PC-9 (cell line): ENCODE measurements at regions not wholly inside any gene's neighbourhood (a gene's known extent, or its start where the extent isn't known, plus 50 kb on each side); places are given as distances from the start of the nearest gene placed in this dataset.

Experiments used
- BruUV-seq: library from RNA; stranded (reverse); fragments of 400-500 nt; replicated peaks from 2 replicates; lab custom pipeline; 2021; lab: Mats Ljungman, UMichigan
- CTCF ChIA-PET: fragments of 300-600 bp; sonication (Branson Sonifier 250); formaldehyde crosslinking; loops from one replicate; lab custom pipeline; 2022; ENCODE audit warnings: antibody characterized with exemption; lab: Charles Lee
- POLR2A ChIA-PET: fragments of 300-600 bp; sonication (Branson Sonifier 250); formaldehyde crosslinking; loops from one replicate; lab custom pipeline; 2022; ENCODE audit warnings: antibody characterized with exemption; ENCODE audit not compliant: unreplicated experiment; lab: Charles Lee
- DNase-seq, 2 experiments: peaks; one replicate each; pipeline versions ENCODE4 v3.0.0 to v3.0.0-alpha.2; 2015 to 2022; ENCODE audit warnings: mixed read lengths in 1 of 2
- H2AFZ ChIP-seq: fragments of 200-600 bp; sonication (generic); 2 replicates; pipeline ENCODE4 v1.8.1; 2017; ENCODE audit warnings: antibody characterized with exemption
- H3F3A ChIP-seq: fragments of 200-600 bp; sonication (generic); 2 replicates; pipeline ENCODE4 v1.8.1; 2017; ENCODE audit warnings: antibody characterized with exemption, mild to moderate bottlenecking, low read depth; ENCODE audit not compliant: insufficient read depth
- H3K27ac ChIP-seq: fragments of 200-600 bp; sonication (generic); 2 replicates; pipeline ENCODE4 v1.6.1; 2016; ENCODE audit warnings: mixed run types
- H3K27me3 ChIP-seq: fragments of 200-600 bp; sonication (generic); 2 replicates; pipeline ENCODE4 v1.6.1; 2016; ENCODE audit warnings: low read depth, mixed run types; ENCODE audit not compliant: insufficient read depth
- H3K36me3 ChIP-seq: fragments of 200-600 bp; sonication (generic); 2 replicates; pipeline ENCODE4 v1.6.1; 2016; ENCODE audit warnings: low read depth, mixed run types
- H3K4me1 ChIP-seq: fragments of 200-600 bp; sonication (generic); replicated peaks from 2 replicates; pipeline ENCODE4 v1.6.1; 2016; ENCODE audit warnings: mixed run types; ENCODE audit not compliant: insufficient read depth
- H3K4me2 ChIP-seq: fragments of 200-600 bp; sonication (generic); 2 replicates; pipeline ENCODE4 v1.6.1; 2017; ENCODE audit warnings: mixed run types
- H3K4me3 ChIP-seq: fragments of 200-600 bp; sonication (generic); 2 replicates; pipeline ENCODE4 v1.6.1; 2016; ENCODE audit warnings: mixed run types
- H3K79me2 ChIP-seq: fragments of 200-600 bp; sonication (generic); 2 replicates; pipeline ENCODE4 v1.6.1; 2017; ENCODE audit warnings: low read depth, mixed run types
- H3K9me2 ChIP-seq: fragments of 200-600 bp; sonication (generic); 2 replicates; pipeline ENCODE4 v1.8.1; 2017; ENCODE audit warnings: mild to moderate bottlenecking; ENCODE audit not compliant: insufficient read depth
- H3K9me3 ChIP-seq: fragments of 200-600 bp; sonication (generic); 2 replicates; pipeline ENCODE4 v1.8.1; 2016; ENCODE audit warnings: low read depth; ENCODE audit not compliant: insufficient read depth
- H4K20me1 ChIP-seq: fragments of 200-600 bp; sonication (generic); 2 replicates; pipeline ENCODE4 v1.8.1; 2017; ENCODE audit not compliant: insufficient read depth
- CTCF ChIP-seq: fragments of 200-600 bp; sonication (generic); conservative IDR thresholded peaks from 2 replicates; pipeline ENCODE4 v1.6.1; 2017; ENCODE audit warnings: mixed run types, antibody characterized with exemption, mild to moderate bottlenecking, moderate library complexity
- EZH2 ChIP-seq: fragments of 200-600 bp; sonication (generic); IDR thresholded peaks from 2 replicates; pipeline ENCODE4 v1.8.0; 2017; ENCODE audit warnings: antibody characterized with exemption, low read depth
- intact Hi-C: fragments of 100-400 bp; cut with micrococcal nuclease; formaldehyde crosslinking; loops from one replicate; pipeline ENCODE4 v1.10.0; 2022; ENCODE audit not compliant: unreplicated experiment

GRCh38 chr21:16076465-16076864 is 346.7 kb downstream of the USP25 start:
- POLR2A ChIA-PET, result no interaction called here
- CTCF ChIA-PET, result no interaction called here
- TF ChIP-seq EZH2 (no peak), CTCF (no peak)

GRCh38 chr21:16078382-16078781 is 348.6 kb downstream of the USP25 start:
- Histone ChIP-seq H3K27ac (no peak overlapping the region), H3K4me2 (no peak overlapping the region), H2AFZ (no peak overlapping the region), H3K36me3 (no peaks in the 10 kb centered on the region), H3K4me1 (no peaks in the 10 kb centered on the region), H3F3A (no peaks in the 10 kb centered on the region), H3K9me3 (no peaks in the 10 kb centered on the region), H3K4me3 (no peak overlapping the region), H3K79me2 (no peaks in the 10 kb centered on the region), H3K27me3 (no peaks in the 10 kb centered on the region), H4K20me1 (no peaks in the 10 kb centered on the region), H3K9me2 (no peaks in the 10 kb centered on the region)
- intact Hi-C loops, result no loop called here
- DNase-seq, result no peak
- BruUV-seq, result no TSS peak
- ChIA-PET POLR2A (no interaction called here), CTCF (no interaction called here)
- TF ChIP-seq EZH2, result no peak
- TF ChIP-seq CTCF, result no peak

More at GRCh38 chr21:16076465-16076864, 346.7 kb downstream of the USP25 start:
- H3K79me2 ChIP-seq, result no peaks in the 10 kb centered on the region
- BruUV-seq, result no TSS peak
- H2AFZ ChIP-seq, result no peak overlapping the region
- intact Hi-C loops, result no loop called here
- no peaks in the 10 kb centered on the region for H3K27me3 ChIP-seq
- H4K20me1 ChIP-seq, result no peaks in the 10 kb centered on the region
- no peaks in the 10 kb centered on the region for H3K9me2 ChIP-seq
- H3K4me3 ChIP-seq, result no peak overlapping the region
- no peaks in the 10 kb centered on the region for H3F3A ChIP-seq
- H3K36me3 ChIP-seq, result no peaks in the 10 kb centered on the region
- H3K9me3 ChIP-seq, result no peaks in the 10 kb centered on the region
- no peak overlapping the region for H3K27ac ChIP-seq
- no peaks in the 10 kb centered on the region for H3K4me1 ChIP-seq
- no peak overlapping the region for H3K4me2 ChIP-seq
- no peak for DNase-seq

- no peaks in the 10 kb centered on the region for H3K36me3 ChIP-seq
- CTCF ChIA-PET, result no interaction called here
- TF ChIP-seq CTCF, result no peak
- no peak for TF ChIP-seq EZH2
- H3K27ac ChIP-seq, result no peak overlapping the region
- no peaks in the 10 kb centered on the region for H3K4me1 ChIP-seq
- no peaks in the 10 kb centered on the region for H3K9me3 ChIP-seq
- H2AFZ ChIP-seq, result no peak overlapping the region
- no peaks in the 10 kb centered on the region for H3K79me2 ChIP-seq
- H3K27me3 ChIP-seq, result no peaks in the 10 kb centered on the region
- DNase-seq, result peak in 1 of 2 experiments; percentile 61
- no peak overlapping the region for H3K4me2 ChIP-seq
- H3F3A ChIP-seq, result no peaks in the 10 kb centered on the region
- BruUV-seq, result no TSS peak
- H3K4me3 ChIP-seq, result no peak overlapping the region
- no peaks in the 10 kb centered on the region for H4K20me1 ChIP-seq
- intact Hi-C loops, result loop anchor here (10.0 kb wide), 1 partner anchor 1185 kb away; no protein-coding TSS in a partner anchor
- POLR2A ChIA-PET, result no interaction called here
- no peaks in the 10 kb centered on the region for H3K9me2 ChIP-seq
These were observed 350.0 kb downstream of the USP25 start for GRCh38 chr21:16079830-16080229.
